Left lung (tissue), 4 donors: ENCODE measurements at regions not wholly inside any gene's neighbourhood (a gene's known extent, or its start where the extent isn't known, plus 50 kb on each side); places are given as distances from the start of the nearest gene placed in this dataset.
A peak's percentile ranks its signal among the peaks of the same experiment; 100 is the strongest.

Experiments
- ATAC-seq: fragments of 200-7000 bp; cut with Tn5 transposase; one replicate; pipeline ENCODE4 v1.9.1; 2020; ENCODE audit warnings: moderate library complexity
- DNase-seq, 4 donors: peaks; one replicate each; pipeline ENCODE4 v3.0.0-alpha.2; 2013 to 2020
- H3K27ac ChIP-seq, 2 donors: fragments of 200-600 bp; sonication (generic) in 1 of 2; one replicate each; pipeline versions ENCODE4 v1.5.0 to v1.8.0; 2020 to 2021
- H3K27me3 ChIP-seq, 2 donors: fragments of 200-600 bp; sonication (generic) in 1 of 2; one replicate each; pipeline versions ENCODE4 v1.5.0 to v1.8.0; 2020 to 2021
- H3K36me3 ChIP-seq, 2 donors: fragments of 200-600 bp; sonication (generic) in 1 of 2; one replicate each; pipeline versions ENCODE4 v1.5.0 to v1.8.0; 2020 to 2021
- H3K4me1 ChIP-seq, 2 donors: fragments of 200-600 bp; one replicate each; pipeline ENCODE4 v1.8.0; 2021
- H3K4me3 ChIP-seq, 2 donors: fragments of 200-600 bp; sonication (generic) in 1 of 2; one replicate each; pipeline versions ENCODE4 v1.5.0 to v1.8.0; 2020 to 2021; ENCODE audit warnings: mild to moderate bottlenecking in 1 of 2
- H3K9me3 ChIP-seq, 2 donors: fragments of 200-600 bp; sonication (generic) in 1 of 2; one replicate each; pipeline versions ENCODE4 v1.5.0 to v1.8.0; 2020 to 2021
- CTCF ChIP-seq, 2 donors: fragments of 200-600 bp; sonication (generic) in 1 of 2; IDR thresholded peaks; one replicate each; pipeline versions ENCODE4 v1.5.0 to v1.8.0; 2021; ENCODE audit warnings: antibody characterized with exemption in 2 of 2
- intact Hi-C, 2 donors: fragments of 100-400 bp; cut with DNase I; formaldehyde crosslinking; loops; one replicate each; pipeline versions ENCODE4 v1.11.2 to v1.14.2; 2022
- donor health status: DM: no; HTN: yes; CAD: no.
- donor health status: DM: no; HTN: no; CAD: no.

GRCh38 chr20:58056921-58057686, 171.3 kb downstream of the ANKRD60 start:
- H3K27ac ChIP-seq = no peak overlapping the region
- ATAC-seq (no peak), DNase-seq (no peak)
- H3K36me3 ChIP-seq = no peaks in the 10 kb centered on the region
- H3K27me3 ChIP-seq = peaks cover 0 to 3% of the 10 kb centered on the region in 2 donors
- H3K4me3 ChIP-seq = no peak overlapping the region
- H3K4me1 ChIP-seq = peaks cover 0 to 3% of the 10 kb centered on the region in 2 donors
- intact Hi-C loops = no loop called here
- no peaks in the 10 kb centered on the region for H3K9me3 ChIP-seq
- TF ChIP-seq CTCF (IDR thresholded peaks at IDR 0.05) = no peak

- H3K27ac ChIP-seq = no peak overlapping the region
- DNase-seq = no peak
- TF ChIP-seq CTCF (IDR thresholded peaks at IDR 0.05) = no peak
- H3K4me3 ChIP-seq = no peak overlapping the region
- no peaks in the 10 kb centered on the region for H3K36me3 ChIP-seq
- no peak for ATAC-seq
- H3K27me3 ChIP-seq = peaks cover 0 to 3% of the 10 kb centered on the region in 2 donors
- intact Hi-C loops = no loop called here
- peaks cover 0 to 7% of the 10 kb centered on the region in 2 donors for H3K9me3 ChIP-seq
- H3K4me1 ChIP-seq = peaks cover 0 to 3% of the 10 kb centered on the region in 2 donors
Measured at GRCh38 chr20:58056021-58056591, 172.3 kb downstream of the ANKRD60 start.

- peak in 3 of 4 donors; percentile 73 to 92 (median 83) for DNase-seq
- Histone ChIP-seq H3K36me3 (no peaks in the 10 kb centered on the region), H3K9me3 (peaks cover 0 to 7% of the 10 kb centered on the region in 2 donors), H3K4me3 (no peak overlapping the region), H3K4me1 (peaks cover 0 to 3% of the 10 kb centered on the region in 2 donors), H3K27me3 (peaks cover 0 to 3% of the 10 kb centered on the region in 2 donors), H3K27ac (peak overlapping the region in 1 of 2 donors; percentile 54)
- no peak for TF ChIP-seq CTCF (IDR thresholded peaks at IDR 0.05)
- peak; percentile 85 for ATAC-seq
- intact Hi-C loops = no loop called here
Measured at GRCh38 chr20:58054780-58055373, 173.6 kb downstream of the ANKRD60 start.

- no peak for ATAC-seq
- DNase-seq = no peak
- Histone ChIP-seq H3K27me3 (peaks cover 0 to 3% of the 10 kb centered on the region in 2 donors), H3K4me3 (no peak overlapping the region), H3K4me1 (peaks cover 0 to 3% of the 10 kb centered on the region in 2 donors), H3K9me3 (peaks cover 0 to 7% of the 10 kb centered on the region in 2 donors), H3K36me3 (no peaks in the 10 kb centered on the region), H3K27ac (peak overlapping the region in 1 of 2 donors; percentile 53)
- intact Hi-C loops = no loop called here
- TF ChIP-seq CTCF (IDR thresholded peaks at IDR 0.05) = no peak
Measured at GRCh38 chr20:58054082-58054779, 174.2 kb downstream of the ANKRD60 start.
